ENCODE measurements at regions not wholly inside any gene's neighbourhood (a gene's known extent, or its start where the extent isn't known, plus 50 kb on each side); places are given as distances from the start of the nearest gene placed in this dataset.

DNA sequence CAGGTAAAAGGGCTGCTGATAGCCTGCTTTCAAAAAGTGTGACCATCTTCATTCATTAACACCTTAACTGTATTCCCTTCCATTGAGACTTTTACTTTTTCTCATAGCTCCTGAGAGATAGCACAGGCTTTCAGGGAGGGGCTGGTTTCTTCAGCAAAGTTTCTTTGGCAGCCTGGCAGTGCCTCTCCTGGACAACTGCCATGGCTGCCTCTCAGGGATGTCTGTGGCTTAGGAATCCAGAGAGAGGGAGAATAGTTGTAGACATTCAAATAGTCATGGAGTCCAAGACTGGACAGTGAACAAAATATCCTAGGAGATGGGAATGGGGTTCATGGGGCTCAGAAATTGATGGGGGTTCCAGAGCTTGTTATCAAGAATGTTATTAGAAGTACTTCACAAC lies 81.1 kb downstream of the FAM47B start:
- no peak for TF ChIP-seq POLR2AphosphoS5 (IDR thresholded peaks at IDR 0.05)
- TF ChIP-seq, protein P1, sequence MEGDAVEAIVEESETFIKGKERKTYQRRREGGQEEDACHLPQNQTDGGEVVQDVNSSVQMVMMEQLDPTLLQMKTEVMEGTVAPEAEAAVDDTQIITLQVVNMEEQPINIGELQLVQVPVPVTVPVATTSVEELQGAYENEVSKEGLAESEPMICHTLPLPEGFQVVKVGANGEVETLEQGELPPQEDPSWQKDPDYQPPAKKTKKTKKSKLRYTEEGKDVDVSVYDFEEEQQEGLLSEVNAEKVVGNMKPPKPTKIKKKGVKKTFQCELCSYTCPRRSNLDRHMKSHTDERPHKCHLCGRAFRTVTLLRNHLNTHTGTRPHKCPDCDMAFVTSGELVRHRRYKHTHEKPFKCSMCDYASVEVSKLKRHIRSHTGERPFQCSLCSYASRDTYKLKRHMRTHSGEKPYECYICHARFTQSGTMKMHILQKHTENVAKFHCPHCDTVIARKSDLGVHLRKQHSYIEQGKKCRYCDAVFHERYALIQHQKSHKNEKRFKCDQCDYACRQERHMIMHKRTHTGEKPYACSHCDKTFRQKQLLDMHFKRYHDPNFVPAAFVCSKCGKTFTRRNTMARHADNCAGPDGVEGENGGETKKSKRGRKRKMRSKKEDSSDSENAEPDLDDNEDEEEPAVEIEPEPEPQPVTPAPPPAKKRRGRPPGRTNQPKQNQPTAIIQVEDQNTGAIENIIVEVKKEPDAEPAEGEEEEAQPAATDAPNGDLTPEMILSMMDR (IDR thresholded peaks at IDR 0.05), result no peak
- no peak for TF ChIP-seq POLR2A (IDR thresholded peaks at IDR 0.05)
